GM12873 (cell line): ENCODE measurements at regions not wholly inside any gene's neighbourhood (a gene's known extent, or its start where the extent isn't known, plus 50 kb on each side); places are given as distances from the start of the nearest gene placed in this dataset.

ENCODE experiments used
- CTCF ChIP-seq: IDR thresholded peaks from 2 replicates; pipeline ENCODE4 v1.5.1; 2012; ENCODE audit warnings: low read depth, mild to moderate bottlenecking, moderate library complexity, low read length, control low read depth; ENCODE audit not compliant: insufficient read depth; ENCODE audit errors: missing control alignments

- no peak for TF ChIP-seq CTCF
These were observed 300.5 kb downstream of the TFAP2C start for GRCh38 chr20:56929606-56930005.

- no peak for TF ChIP-seq CTCF
These were observed 301.8 kb downstream of the TFAP2C start for GRCh38 chr20:56930876-56931275.

- TF ChIP-seq CTCF, result no peak
These were observed 303.6 kb downstream of the TFAP2C start for GRCh38 chr20:56932575-56933330.

- no peak for TF ChIP-seq CTCF
These were observed 304.2 kb downstream of the TFAP2C start for GRCh38 chr20:56933331-56933698.

- no peak for TF ChIP-seq CTCF
These were observed 305.8 kb downstream of the TFAP2C start for GRCh38 chr20:56934888-56935287.

GRCh38 chr20:56940466-56940865 lies 311.4 kb downstream of the TFAP2C start:
- TF ChIP-seq CTCF, result no peak

- no peak for TF ChIP-seq CTCF
These were observed 312.1 kb downstream of the TFAP2C start for GRCh38 chr20:56941101-56941686.
